Gastrocnemius medialis (tissue), 4 donors: ENCODE measurements at regions not wholly inside any gene's neighbourhood (a gene's known extent, or its start where the extent isn't known, plus 50 kb on each side); places are given as distances from the start of the nearest gene placed in this dataset.

Experiments
- POLR2A ChIP-seq, 2 donors: fragments of 450-650 bp; IDR thresholded peaks; one replicate each; pipeline ENCODE4 v1.6.1; 2017; ENCODE audit warnings: antibody characterized with exemption in 2 of 2, mild to moderate bottlenecking in 2 of 2, moderate library complexity in 2 of 2
- TF ChIP-seq, protein P1 (sequence below), 5 experiments: fragments of 450-650 bp in 3 of 5; fragments of 200-600 bp in 2 of 5; sonication (generic) in 2 of 5; IDR thresholded peaks in 4 of 5; conservative IDR thresholded peaks in 1 of 5; 1 replicate in 4 of 5; 2 replicates in 1 of 5; pipeline ENCODE4 v1.5.1; 2016 to 2019; ENCODE audit warnings: antibody characterized with exemption in 5 of 5, mild to moderate bottlenecking in 3 of 5, moderate library complexity in 3 of 5

DNA sequence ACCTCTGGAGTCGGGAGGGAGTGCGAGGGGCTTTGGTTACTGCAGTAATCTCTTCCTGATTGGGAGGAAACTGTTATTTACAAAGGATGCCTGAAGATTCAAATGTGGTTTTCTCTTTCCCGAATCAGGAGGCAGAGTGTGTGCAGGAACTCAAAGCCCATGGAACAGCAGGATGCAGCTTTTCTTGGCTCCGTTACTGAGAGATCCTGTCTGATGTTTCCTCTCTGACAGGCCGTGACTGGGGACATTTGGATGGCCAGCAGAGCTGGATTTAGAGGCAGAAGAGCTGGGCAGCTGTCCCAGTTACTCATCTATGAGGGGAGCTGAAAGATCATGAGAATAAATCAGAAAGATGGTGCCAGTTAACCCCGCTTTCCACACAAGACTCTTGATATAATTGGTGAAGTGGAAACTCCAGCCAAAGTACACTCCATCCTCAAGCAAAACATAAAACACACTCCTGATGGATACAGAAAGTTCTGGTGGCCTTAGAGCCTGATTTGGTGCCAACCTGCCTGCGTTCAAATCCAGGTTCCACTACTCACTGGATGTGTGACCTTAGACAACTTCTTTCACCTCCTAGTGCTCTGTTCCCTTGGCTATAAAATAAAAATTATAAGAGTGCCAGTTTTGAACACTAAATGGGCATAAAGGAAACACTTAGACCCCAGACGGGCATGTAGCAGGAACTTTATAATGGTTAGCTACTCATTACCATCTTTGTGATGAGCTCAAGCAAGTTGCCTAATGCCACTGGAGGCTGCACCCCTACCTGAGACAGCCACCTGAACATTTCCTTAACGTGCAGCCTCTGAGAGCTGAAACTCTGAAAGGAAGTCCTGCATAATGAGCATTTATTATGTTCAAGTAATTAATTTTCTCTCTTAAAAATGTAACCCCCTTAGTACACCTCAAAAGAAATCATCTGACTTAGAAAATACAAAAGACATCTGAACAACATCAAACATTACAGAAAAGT lies 349.0 kb upstream of the GATB start:
- TF ChIP-seq, protein P1, sequence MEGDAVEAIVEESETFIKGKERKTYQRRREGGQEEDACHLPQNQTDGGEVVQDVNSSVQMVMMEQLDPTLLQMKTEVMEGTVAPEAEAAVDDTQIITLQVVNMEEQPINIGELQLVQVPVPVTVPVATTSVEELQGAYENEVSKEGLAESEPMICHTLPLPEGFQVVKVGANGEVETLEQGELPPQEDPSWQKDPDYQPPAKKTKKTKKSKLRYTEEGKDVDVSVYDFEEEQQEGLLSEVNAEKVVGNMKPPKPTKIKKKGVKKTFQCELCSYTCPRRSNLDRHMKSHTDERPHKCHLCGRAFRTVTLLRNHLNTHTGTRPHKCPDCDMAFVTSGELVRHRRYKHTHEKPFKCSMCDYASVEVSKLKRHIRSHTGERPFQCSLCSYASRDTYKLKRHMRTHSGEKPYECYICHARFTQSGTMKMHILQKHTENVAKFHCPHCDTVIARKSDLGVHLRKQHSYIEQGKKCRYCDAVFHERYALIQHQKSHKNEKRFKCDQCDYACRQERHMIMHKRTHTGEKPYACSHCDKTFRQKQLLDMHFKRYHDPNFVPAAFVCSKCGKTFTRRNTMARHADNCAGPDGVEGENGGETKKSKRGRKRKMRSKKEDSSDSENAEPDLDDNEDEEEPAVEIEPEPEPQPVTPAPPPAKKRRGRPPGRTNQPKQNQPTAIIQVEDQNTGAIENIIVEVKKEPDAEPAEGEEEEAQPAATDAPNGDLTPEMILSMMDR (IDR thresholded peaks at IDR 0.05 in 4 of 5, conservative IDR thresholded peaks at IDR 0.05 in 1 of 5) = no peak
- no peak for TF ChIP-seq POLR2A (IDR thresholded peaks at IDR 0.05)
